ENCODE measurements at regions not wholly inside any gene's neighbourhood (a gene's known extent, or its start where the extent isn't known, plus 50 kb on each side); places are given as distances from the start of the nearest gene placed in this dataset.

DNA sequence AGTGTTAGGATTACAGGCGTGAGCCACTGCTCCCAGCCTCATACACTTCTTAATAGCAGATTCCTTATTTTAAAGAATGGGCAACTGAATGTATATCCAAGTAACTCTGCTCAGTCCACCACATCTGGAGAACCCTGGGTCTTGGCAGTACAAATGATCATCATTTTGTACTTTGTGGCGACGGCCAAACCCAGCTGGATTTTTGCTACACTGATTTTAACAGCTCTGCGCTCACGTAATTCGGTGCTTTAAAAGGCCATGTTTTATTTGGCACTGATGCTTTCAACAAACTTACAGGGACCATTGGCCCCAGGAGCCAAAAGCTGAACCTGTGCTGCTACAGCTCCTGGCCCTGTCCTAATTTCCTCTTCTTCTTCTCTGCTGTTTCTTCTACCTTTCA, 60.8 kb upstream of the PDE3B start:
- ChIA-PET CTCF (no interaction called here), POLR2A (interaction anchor here (0.5 kb wide), 1 partner anchor 179 kb away, joined by 3 read pairs; no protein-coding TSS in a partner anchor)
- no peak overlapping the region for H3K4me3 ChIP-seq (ENCODE audit: low read depth in 2 of 2, low read length in 2 of 2)
- no TSS peak for BruUV-seq (replicated peaks)
- no peaks in the 10 kb centered on the region for H3K36me3 ChIP-seq (ENCODE audit: control insufficient read depth, insufficient read depth, low read length)
- TF ChIP-seq, protein P1, sequence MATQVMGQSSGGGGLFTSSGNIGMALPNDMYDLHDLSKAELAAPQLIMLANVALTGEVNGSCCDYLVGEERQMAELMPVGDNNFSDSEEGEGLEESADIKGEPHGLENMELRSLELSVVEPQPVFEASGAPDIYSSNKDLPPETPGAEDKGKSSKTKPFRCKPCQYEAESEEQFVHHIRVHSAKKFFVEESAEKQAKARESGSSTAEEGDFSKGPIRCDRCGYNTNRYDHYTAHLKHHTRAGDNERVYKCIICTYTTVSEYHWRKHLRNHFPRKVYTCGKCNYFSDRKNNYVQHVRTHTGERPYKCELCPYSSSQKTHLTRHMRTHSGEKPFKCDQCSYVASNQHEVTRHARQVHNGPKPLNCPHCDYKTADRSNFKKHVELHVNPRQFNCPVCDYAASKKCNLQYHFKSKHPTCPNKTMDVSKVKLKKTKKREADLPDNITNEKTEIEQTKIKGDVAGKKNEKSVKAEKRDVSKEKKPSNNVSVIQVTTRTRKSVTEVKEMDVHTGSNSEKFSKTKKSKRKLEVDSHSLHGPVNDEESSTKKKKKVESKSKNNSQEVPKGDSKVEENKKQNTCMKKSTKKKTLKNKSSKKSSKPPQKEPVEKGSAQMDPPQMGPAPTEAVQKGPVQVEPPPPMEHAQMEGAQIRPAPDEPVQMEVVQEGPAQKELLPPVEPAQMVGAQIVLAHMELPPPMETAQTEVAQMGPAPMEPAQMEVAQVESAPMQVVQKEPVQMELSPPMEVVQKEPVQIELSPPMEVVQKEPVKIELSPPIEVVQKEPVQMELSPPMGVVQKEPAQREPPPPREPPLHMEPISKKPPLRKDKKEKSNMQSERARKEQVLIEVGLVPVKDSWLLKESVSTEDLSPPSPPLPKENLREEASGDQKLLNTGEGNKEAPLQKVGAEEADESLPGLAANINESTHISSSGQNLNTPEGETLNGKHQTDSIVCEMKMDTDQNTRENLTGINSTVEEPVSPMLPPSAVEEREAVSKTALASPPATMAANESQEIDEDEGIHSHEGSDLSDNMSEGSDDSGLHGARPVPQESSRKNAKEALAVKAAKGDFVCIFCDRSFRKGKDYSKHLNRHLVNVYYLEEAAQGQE (IDR thresholded peaks at IDR 0.05; ENCODE audit: insufficient read depth in 1 of 2, low read depth in 2 of 2, low read length in 1 of 2), result no peak
- TF ChIP-seq POLR2AphosphoS5 (IDR thresholded peaks at IDR 0.05; ENCODE audit: low read depth, low read length) (no peak), TCF7L2 (IDR thresholded peaks at IDR 0.05; ENCODE audit: low read depth, low read length) (no peak)
- no peak for ATAC-seq
- H3K4me1 ChIP-seq (ENCODE audit: control insufficient read depth, insufficient read depth, low read length), result no peaks in the 10 kb centered on the region
- no peak for DNase-seq (ENCODE audit: low read depth, low spot score)
- H3K9me3 ChIP-seq (ENCODE audit: control insufficient read depth, insufficient read depth, low read depth, low read length), result no peaks in the 10 kb centered on the region
- H3K27ac ChIP-seq (ENCODE audit: low read length), result no peak overlapping the region
- in situ Hi-C loops (cut with HindIII; ENCODE audit: low pct_unique_long_range_greater_than_20kb, low sequenced_read_pairs), result no loop called here
- intact Hi-C loops (cut with micrococcal nuclease; ENCODE audit: unreplicated experiment), result no loop called here
- H3K27me3 ChIP-seq (ENCODE audit: control insufficient read depth, insufficient read depth, low read length), result no peaks in the 10 kb centered on the region

DNA sequence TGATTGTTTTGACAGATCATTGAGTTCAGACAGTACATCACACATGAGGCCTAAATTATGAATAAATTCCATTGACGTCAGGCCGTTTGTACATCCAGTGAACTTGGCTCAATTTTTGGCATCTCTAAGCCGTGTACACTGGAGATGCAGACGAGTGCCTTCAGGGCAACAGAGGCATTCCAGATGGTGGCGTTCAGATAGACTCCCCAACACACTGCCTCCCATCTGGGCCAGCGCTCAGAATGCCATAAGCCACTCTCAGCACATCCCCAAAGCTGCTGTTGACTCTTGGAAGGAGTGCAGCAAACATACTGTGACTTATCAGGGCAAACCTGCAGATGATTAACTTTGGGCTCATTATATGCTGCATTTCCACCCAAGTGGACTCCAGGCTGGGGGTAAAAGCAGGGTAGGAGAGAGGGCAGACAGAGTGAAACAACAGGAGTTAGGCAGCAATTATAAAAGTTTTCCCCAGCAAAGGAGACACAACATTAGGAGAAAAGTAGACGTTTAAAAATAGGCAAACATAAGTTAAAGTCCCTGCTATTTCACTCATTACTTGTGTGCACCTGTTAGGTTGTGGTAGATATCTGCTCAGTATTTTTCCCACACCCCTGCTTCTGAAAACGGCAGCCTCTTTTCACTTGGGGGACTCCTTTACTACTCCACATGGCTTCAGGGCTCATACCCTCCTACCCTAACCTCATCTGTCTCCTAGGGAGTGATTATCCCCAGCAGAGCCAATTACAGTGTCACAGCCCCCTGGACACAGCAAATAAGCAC, 60.2 kb upstream of the PDE3B start:
- no peak for ATAC-seq
- no peak overlapping the region for H3K4me3 ChIP-seq (ENCODE audit: low read depth in 2 of 2, low read length in 2 of 2)
- H3K4me1 ChIP-seq (ENCODE audit: control insufficient read depth, insufficient read depth, low read length), result no peaks in the 10 kb centered on the region
- intact Hi-C loops (cut with micrococcal nuclease; ENCODE audit: unreplicated experiment), result no loop called here
- in situ Hi-C loops (cut with HindIII; ENCODE audit: low pct_unique_long_range_greater_than_20kb, low sequenced_read_pairs), result no loop called here
- CTCF ChIA-PET, result no interaction called here
- H3K27me3 ChIP-seq (ENCODE audit: control insufficient read depth, insufficient read depth, low read length), result no peaks in the 10 kb centered on the region
- BruUV-seq (replicated peaks), result no TSS peak
- DNase-seq (ENCODE audit: low read depth, low spot score), result no peak
- H3K27ac ChIP-seq (ENCODE audit: low read length), result no peak overlapping the region
- H3K36me3 ChIP-seq (ENCODE audit: control insufficient read depth, insufficient read depth, low read length), result no peaks in the 10 kb centered on the region
- no peaks in the 10 kb centered on the region for H3K9me3 ChIP-seq (ENCODE audit: control insufficient read depth, insufficient read depth, low read depth, low read length)
- no peak for TF ChIP-seq POLR2AphosphoS5 (IDR thresholded peaks at IDR 0.05; ENCODE audit: low read depth, low read length)
- POLR2A ChIA-PET, result no interaction called here

DNA sequence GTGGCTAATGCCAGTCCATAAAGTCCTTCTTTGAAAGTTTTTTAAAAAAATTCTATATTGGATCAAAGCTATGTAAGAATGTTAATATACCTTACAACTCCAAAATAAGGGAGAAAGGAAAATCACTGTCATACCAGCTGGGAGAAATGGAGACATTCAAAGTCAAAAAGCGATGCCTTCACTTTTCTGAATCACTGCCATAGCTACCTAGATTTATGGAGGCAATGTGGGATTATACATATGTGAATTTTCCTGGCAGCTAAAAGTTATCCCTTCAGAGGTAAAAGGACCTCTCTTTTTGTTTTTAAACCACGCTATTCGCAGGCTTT, 59.6 kb upstream of the PDE3B start:
- in situ Hi-C loops (cut with HindIII; ENCODE audit: low pct_unique_long_range_greater_than_20kb, low sequenced_read_pairs) (no loop called here), intact Hi-C loops (cut with micrococcal nuclease; ENCODE audit: unreplicated experiment) (no loop called here)
- TF ChIP-seq, protein P2, sequence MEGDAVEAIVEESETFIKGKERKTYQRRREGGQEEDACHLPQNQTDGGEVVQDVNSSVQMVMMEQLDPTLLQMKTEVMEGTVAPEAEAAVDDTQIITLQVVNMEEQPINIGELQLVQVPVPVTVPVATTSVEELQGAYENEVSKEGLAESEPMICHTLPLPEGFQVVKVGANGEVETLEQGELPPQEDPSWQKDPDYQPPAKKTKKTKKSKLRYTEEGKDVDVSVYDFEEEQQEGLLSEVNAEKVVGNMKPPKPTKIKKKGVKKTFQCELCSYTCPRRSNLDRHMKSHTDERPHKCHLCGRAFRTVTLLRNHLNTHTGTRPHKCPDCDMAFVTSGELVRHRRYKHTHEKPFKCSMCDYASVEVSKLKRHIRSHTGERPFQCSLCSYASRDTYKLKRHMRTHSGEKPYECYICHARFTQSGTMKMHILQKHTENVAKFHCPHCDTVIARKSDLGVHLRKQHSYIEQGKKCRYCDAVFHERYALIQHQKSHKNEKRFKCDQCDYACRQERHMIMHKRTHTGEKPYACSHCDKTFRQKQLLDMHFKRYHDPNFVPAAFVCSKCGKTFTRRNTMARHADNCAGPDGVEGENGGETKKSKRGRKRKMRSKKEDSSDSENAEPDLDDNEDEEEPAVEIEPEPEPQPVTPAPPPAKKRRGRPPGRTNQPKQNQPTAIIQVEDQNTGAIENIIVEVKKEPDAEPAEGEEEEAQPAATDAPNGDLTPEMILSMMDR (IDR thresholded peaks at IDR 0.05), result no peak
- TF ChIP-seq POLR2AphosphoS5 (IDR thresholded peaks at IDR 0.05; ENCODE audit: low read depth, low read length) (no peak), SIN3A (IDR thresholded peaks at IDR 0.05; ENCODE audit: borderline replicate concordance, insufficient read depth, low read depth, low read length) (no peak), TCF7L2 (IDR thresholded peaks at IDR 0.05; ENCODE audit: low read depth, low read length) (no peak)
- TF ChIP-seq, protein P1 (IDR thresholded peaks at IDR 0.05; ENCODE audit: insufficient read depth in 1 of 2, low read depth in 2 of 2, low read length in 1 of 2), result no peak
- no peak overlapping the region for H3K4me3 ChIP-seq (ENCODE audit: low read depth in 2 of 2, low read length in 2 of 2)
- no peaks in the 10 kb centered on the region for H3K9me3 ChIP-seq (ENCODE audit: control insufficient read depth, insufficient read depth, low read depth, low read length)
- no TSS peak for BruUV-seq (replicated peaks)
- ChIA-PET CTCF (no interaction called here), POLR2A (no interaction called here)
- no peaks in the 10 kb centered on the region for H3K27me3 ChIP-seq (ENCODE audit: control insufficient read depth, insufficient read depth, low read length)
- DNase-seq (ENCODE audit: low read depth, low spot score) (no peak), ATAC-seq (no peak)
- no peaks in the 10 kb centered on the region for H3K4me1 ChIP-seq (ENCODE audit: control insufficient read depth, insufficient read depth, low read length)
- no peak overlapping the region for H3K27ac ChIP-seq (ENCODE audit: low read length)
- no peaks in the 10 kb centered on the region for H3K36me3 ChIP-seq (ENCODE audit: control insufficient read depth, insufficient read depth, low read length)
